ENCODE measurements at regions not wholly inside any gene's neighbourhood (a gene's known extent, or its start where the extent isn't known, plus 50 kb on each side); places are given as distances from the start of the nearest gene placed in this dataset.

DNA sequence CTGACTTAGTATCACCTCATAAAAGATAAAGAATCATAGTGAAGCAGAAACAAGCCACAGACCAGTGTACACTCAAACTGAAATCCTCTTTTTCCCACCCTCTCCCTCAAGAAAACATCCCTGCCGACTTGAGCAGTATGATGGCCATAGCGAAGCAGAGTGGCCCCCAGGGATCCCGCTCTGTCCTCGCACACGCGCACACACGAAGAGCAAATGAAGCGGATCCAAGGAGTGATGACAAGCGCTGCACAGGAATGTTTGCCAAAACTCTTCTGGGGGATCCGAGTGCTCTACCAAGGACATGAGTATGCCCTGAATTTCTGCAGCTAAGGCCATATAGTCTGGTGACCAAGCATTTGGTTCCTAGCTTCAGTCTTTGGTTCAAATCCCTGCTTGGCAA, 134.5 kb upstream of the C2CD4B start:
- TF ChIP-seq, protein P1, sequence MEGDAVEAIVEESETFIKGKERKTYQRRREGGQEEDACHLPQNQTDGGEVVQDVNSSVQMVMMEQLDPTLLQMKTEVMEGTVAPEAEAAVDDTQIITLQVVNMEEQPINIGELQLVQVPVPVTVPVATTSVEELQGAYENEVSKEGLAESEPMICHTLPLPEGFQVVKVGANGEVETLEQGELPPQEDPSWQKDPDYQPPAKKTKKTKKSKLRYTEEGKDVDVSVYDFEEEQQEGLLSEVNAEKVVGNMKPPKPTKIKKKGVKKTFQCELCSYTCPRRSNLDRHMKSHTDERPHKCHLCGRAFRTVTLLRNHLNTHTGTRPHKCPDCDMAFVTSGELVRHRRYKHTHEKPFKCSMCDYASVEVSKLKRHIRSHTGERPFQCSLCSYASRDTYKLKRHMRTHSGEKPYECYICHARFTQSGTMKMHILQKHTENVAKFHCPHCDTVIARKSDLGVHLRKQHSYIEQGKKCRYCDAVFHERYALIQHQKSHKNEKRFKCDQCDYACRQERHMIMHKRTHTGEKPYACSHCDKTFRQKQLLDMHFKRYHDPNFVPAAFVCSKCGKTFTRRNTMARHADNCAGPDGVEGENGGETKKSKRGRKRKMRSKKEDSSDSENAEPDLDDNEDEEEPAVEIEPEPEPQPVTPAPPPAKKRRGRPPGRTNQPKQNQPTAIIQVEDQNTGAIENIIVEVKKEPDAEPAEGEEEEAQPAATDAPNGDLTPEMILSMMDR (IDR thresholded peaks at IDR 0.05), result no peak
- no peak for TF ChIP-seq POLR2A (IDR thresholded peaks at IDR 0.05)

Data from heart left ventricle (tissue), 13 donors.